T-cell (primary cell): ENCODE measurements at regions not wholly inside any gene's neighbourhood (a gene's known extent, or its start where the extent isn't known, plus 50 kb on each side); places are given as distances from the start of the nearest gene placed in this dataset.

ENCODE experiments used
- ATAC-seq, 4 experiments: fragments of 200-7000 bp in 3 of 4; fragments of 150-1000 bp in 1 of 4; cut with Tn5 transposase; replicated peaks in 1 of 4; 1 replicate in 3 of 4; 2 replicates in 1 of 4; pipeline ENCODE4 v1.10.0; 2021; ENCODE audit warnings: moderate library complexity in 3 of 4, mild to moderate bottlenecking in 2 of 4, moderate number of reproducible peaks in 1 of 4
- CTCF ChIA-PET, 2 donors: fragments of 300-600 bp; sonication (Branson Sonifier 250); formaldehyde crosslinking; loops; one replicate each; lab custom pipeline; 2022; ENCODE audit warnings: antibody characterized with exemption in 2 of 2; lab: Charles Lee
- POLR2A ChIA-PET, 2 donors: fragments of 300-600 bp; sonication (Branson Sonifier 250); formaldehyde crosslinking; loops; one replicate each; lab custom pipeline; 2022; ENCODE audit warnings: antibody characterized with exemption in 2 of 2; lab: Charles Lee
- DNase-seq, 35 experiments: peaks; one replicate each; pipeline versions ENCODE4 v3.0.0 to v3.0.0-alpha.2; 2013 to 2023
- H3K27ac ChIP-seq: one replicate; pipeline ENCODE4 v1.5.1; 2013; ENCODE audit warnings: low read length
- H3K27me3 ChIP-seq, 2 experiments: replicated peaks in 1 of 2; 1 replicate in 1 of 2; 2 replicates in 1 of 2; pipeline versions ENCODE4 v1.6.1 to v1.7.0; 2013; ENCODE audit warnings: low read length in 1 of 2, mixed read lengths in 1 of 2; ENCODE audit not compliant: control insufficient read depth in 2 of 2, insufficient read depth in 2 of 2; ENCODE audit errors: extremely low read depth in 1 of 2
- H3K36me3 ChIP-seq, 2 donors: 1 replicate in 1 of 2; 2 replicates in 1 of 2; pipeline versions ENCODE4 v1.6.1 to v1.7.0; 2013; ENCODE audit warnings: low read length in 1 of 2; ENCODE audit not compliant: control insufficient read depth in 2 of 2, insufficient read depth in 1 of 2; ENCODE audit errors: extremely low read depth in 1 of 2
- H3K4me1 ChIP-seq, 2 experiments: 1 replicate in 1 of 2; 2 replicates in 1 of 2; pipeline versions ENCODE4 v1.6.1 to v1.7.0; 2013; ENCODE audit warnings: low read length in 2 of 2, mixed read lengths in 1 of 2; ENCODE audit not compliant: insufficient read depth in 2 of 2, control insufficient read depth in 1 of 2; ENCODE audit errors: extremely low read depth in 1 of 2
- H3K4me3 ChIP-seq, 2 donors: 1 replicate in 1 of 2; 2 replicates in 1 of 2; pipeline versions ENCODE4 v1.5.1 to v1.7.0; 2013; ENCODE audit warnings: mild to moderate bottlenecking in 2 of 2, low read length in 1 of 2, moderate library complexity in 1 of 2; ENCODE audit not compliant: control insufficient read depth in 1 of 2; ENCODE audit errors: extremely low read depth in 1 of 2
- H3K9me3 ChIP-seq: 2 replicates; pipeline ENCODE4 v1.7.0; 2013
- H3K27ac Mint-ChIP-seq, 2 donors: one replicate each; pipeline ENCODE4 v1.8.0; 2020 to 2021; ENCODE audit warnings: mild to moderate bottlenecking in 2 of 2, mixed read lengths in 2 of 2
- H3K27me3 Mint-ChIP-seq, 2 donors: one replicate each; pipeline ENCODE4 v1.8.0; 2021 to 2022; ENCODE audit warnings: mixed read lengths in 2 of 2
- H3K36me3 Mint-ChIP-seq: one replicate; pipeline ENCODE4 v1.8.0; 2021; ENCODE audit warnings: mixed read lengths
- H3K4me1 Mint-ChIP-seq, 3 donors: one replicate each; pipeline ENCODE4 v1.8.0; 2020 to 2022; ENCODE audit warnings: mixed read lengths in 3 of 3, mild to moderate bottlenecking in 1 of 3
- H3K4me3 Mint-ChIP-seq, 3 donors: one replicate each; pipeline ENCODE4 v1.8.0; 2020 to 2022; ENCODE audit warnings: mild to moderate bottlenecking in 3 of 3, mixed read lengths in 3 of 3, moderate library complexity in 3 of 3
- H3K9me3 Mint-ChIP-seq, 3 donors: one replicate each; pipeline ENCODE4 v1.8.0; 2020 to 2022; ENCODE audit warnings: mixed read lengths in 3 of 3
- WGBS: methylation state at CpG from one replicate; pipeline ENCODE4 v1.1.5; 2013; ENCODE audit warnings: missing lambda C conversion rate; ENCODE audit not compliant: insufficient coverage; 5-methylcytosine and 5-hydroxymethylcytosine counted together

DNA sequence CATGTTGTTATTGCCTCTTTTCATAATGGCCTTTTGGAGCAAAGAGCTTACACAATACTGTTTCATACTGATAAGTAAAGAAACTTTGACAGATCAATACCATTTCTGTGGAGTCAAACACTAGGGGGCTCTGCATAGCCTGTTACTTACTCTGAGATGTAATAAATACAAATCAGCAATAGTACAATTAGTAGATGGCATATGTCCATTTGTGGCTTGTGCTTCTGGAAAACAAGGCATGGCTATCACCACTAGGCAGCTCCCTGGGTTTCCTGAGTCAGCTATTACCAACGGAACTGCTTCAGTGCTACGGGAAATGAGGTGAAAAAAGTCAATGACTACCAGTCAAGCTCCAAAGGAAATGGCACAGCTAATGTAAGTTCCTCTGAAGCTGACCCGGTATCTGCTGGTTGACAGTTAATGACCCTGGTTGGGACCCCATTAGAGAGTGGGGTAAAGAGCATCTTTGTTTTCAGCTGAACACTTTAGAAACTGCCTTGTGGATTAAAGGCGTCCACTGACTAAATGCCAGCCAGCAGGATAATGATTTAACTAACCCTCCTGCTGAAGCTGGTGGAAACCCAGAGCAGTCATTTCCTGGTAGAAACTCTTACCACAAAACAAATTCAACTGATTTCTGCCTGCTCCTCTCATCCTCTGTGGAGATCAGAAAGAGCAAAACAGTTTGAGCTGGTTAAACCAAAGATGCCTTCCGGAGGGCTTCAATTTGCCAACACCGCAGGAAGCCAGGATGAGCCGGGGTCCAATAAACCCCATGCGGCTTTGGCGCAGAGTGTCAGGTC, 69.0 kb upstream of the FAM169A start:
- Mint-ChIP-seq H3K27me3 (peaks cover 0 to 5% of the 10 kb centered on the region in 2 donors), H3K27ac (peak overlapping the region; percentile 83 to 87), H3K9me3 (no peaks in the 10 kb centered on the region), H3K4me1 (peaks cover 33 to 46% (median 38%) of the 10 kb centered on the region in 3 donors), H3K4me3 (peak overlapping the region; percentile 54 to 69 (median 59)), H3K36me3 (no peaks in the 10 kb centered on the region)
- no peaks in the 10 kb centered on the region for H3K27me3 ChIP-seq
- POLR2A ChIA-PET, result interaction anchor here in 1 of 2 donors (0.5 to 0.6 kb wide), 2 partner anchors 97 to 119 kb away, joined by 3 to 10 read pairs; no protein-coding TSS in a partner anchor
- H3K4me1 ChIP-seq, result peaks cover 14% of the 10 kb centered on the region in 2 experiments
- no peaks in the 10 kb centered on the region for H3K36me3 ChIP-seq
- DNase-seq (peak in 15 of 35 experiments; percentile 1 to 46 (median 6)), ATAC-seq (peak; percentile 83 to 90 (median 85))
- CTCF ChIA-PET, result interaction anchor here (0.7 to 1.5 kb wide), 8 partner anchors 10 to 330 kb away, joined by 3 to 17 read pairs (median 3); partner anchors contain the start of gene GCNT4 (in 1 of the 2)
- peak overlapping the region in 1 of 2 donors; percentile 27 for H3K4me3 ChIP-seq
- WGBS, result 1% methylated on average over 8 of the region's 9 CpGs
- peak overlapping the region; percentile 48 for H3K27ac ChIP-seq
- H3K9me3 ChIP-seq, result no peaks in the 10 kb centered on the region

GRCh38 chr5:74927336-74927735, 61.1 kb upstream of the FAM169A start:
- Mint-ChIP-seq H3K36me3 (no peaks in the 10 kb centered on the region), H3K9me3 (no peaks in the 10 kb centered on the region), H3K27ac (no peak overlapping the region), H3K27me3 (peaks cover 0 to 5% of the 10 kb centered on the region in 2 donors), H3K4me3 (no peak overlapping the region), H3K4me1 (peaks cover 0 to 1% (median 0%) of the 10 kb centered on the region in 3 donors)
- Histone ChIP-seq H3K4me3 (no peak overlapping the region), H3K27ac (no peak overlapping the region), H3K36me3 (no peaks in the 10 kb centered on the region), H3K9me3 (no peaks in the 10 kb centered on the region), H3K4me1 (no peaks in the 10 kb centered on the region), H3K27me3 (peaks cover 0 to 7% of the 10 kb centered on the region in 2 experiments)
- POLR2A ChIA-PET, result no interaction called here
- CTCF ChIA-PET, result interaction anchor here in 1 of 2 donors (0.6 to 1.2 kb wide), 3 partner anchors 124 to 447 kb away, joined by 3 to 8 read pairs (median 6); no protein-coding TSS in a partner anchor
- WGBS, result no CpG with 5 or more reads among the region's 2 CpGs
- DNase-seq (no peak), ATAC-seq (no peak)

GRCh38 chr5:74919487-74919886, 53.3 kb upstream of the FAM169A start:
- ATAC-seq (peak in 3 of 4 experiments; percentile 40 to 66 (median 64)), DNase-seq (peak in 9 of 35 experiments; percentile 3 to 64 (median 11))
- WGBS, result 57% methylated on average over 1 of the region's 6 CpGs
- Histone ChIP-seq H3K4me1 (no peaks in the 10 kb centered on the region), H3K36me3 (no peaks in the 10 kb centered on the region), H3K9me3 (no peaks in the 10 kb centered on the region), H3K4me3 (no peak overlapping the region), H3K27ac (no peak overlapping the region), H3K27me3 (no peaks in the 10 kb centered on the region)
- no peak overlapping the region for H3K27ac Mint-ChIP-seq
- no peak overlapping the region for H3K4me3 Mint-ChIP-seq
- peaks cover 2 to 3% of the 10 kb centered on the region in 2 donors for H3K27me3 Mint-ChIP-seq
- no peaks in the 10 kb centered on the region for H3K9me3 Mint-ChIP-seq
- H3K36me3 Mint-ChIP-seq, result no peaks in the 10 kb centered on the region
- ChIA-PET POLR2A (interaction anchor here in 1 of 2 donors (0.5 kb wide), 1 partner anchor 150 kb away, joined by 6 read pairs; no protein-coding TSS in a partner anchor), CTCF (interaction anchor here (0.5 to 1.0 kb wide), 3 partner anchors 81 to 244 kb away, joined by 3 to 5 read pairs (median 3); no protein-coding TSS in a partner anchor)
- H3K4me1 Mint-ChIP-seq, result no peaks in the 10 kb centered on the region

DNA sequence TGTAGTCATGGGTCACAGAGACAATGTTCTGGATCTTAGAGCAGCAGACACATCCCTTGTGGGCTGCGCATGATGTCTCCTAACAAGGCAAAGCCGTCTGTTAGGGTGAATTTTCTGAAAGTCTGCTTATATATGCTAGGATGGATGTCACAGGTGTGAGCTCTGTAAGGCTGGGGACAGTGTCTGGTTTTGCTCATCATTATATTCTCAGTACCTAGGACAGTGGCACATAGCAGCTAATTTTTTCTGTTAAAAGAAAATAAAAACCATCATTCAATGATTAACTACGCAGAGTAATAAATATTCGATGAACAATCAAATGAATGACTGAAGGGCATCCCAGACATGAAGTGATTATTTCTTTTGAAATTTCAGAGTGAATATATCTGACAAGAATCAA, 52.9 kb upstream of the FAM169A start:
- WGBS, result no CpG with 5 or more reads among the region's 4 CpGs
- no peaks in the 10 kb centered on the region for H3K4me1 ChIP-seq

GRCh38 chr5:74918232-74918669, 52.1 kb upstream of the FAM169A start:
- WGBS, result 67% methylated on average over 1 of the region's 4 CpGs
- DNase-seq, result no peak
- Mint-ChIP-seq H3K4me3 (no peak overlapping the region), H3K9me3 (no peaks in the 10 kb centered on the region), H3K4me1 (no peaks in the 10 kb centered on the region), H3K27ac (no peak overlapping the region), H3K27me3 (peaks cover 4 to 7% of the 10 kb centered on the region in 2 donors), H3K36me3 (no peaks in the 10 kb centered on the region)
- Histone ChIP-seq H3K27ac (no peak overlapping the region), H3K9me3 (no peaks in the 10 kb centered on the region), H3K4me3 (no peak overlapping the region), H3K27me3 (no peaks in the 10 kb centered on the region), H3K4me1 (no peaks in the 10 kb centered on the region), H3K36me3 (no peaks in the 10 kb centered on the region)
- no peak for ATAC-seq
- ChIA-PET CTCF (interaction anchor here in 1 of 2 donors (1.0 kb wide), 1 partner anchor 152 kb away, joined by 5 read pairs; no protein-coding TSS in a partner anchor), POLR2A (no interaction called here)

More for the DNA sequence above, 52.9 kb upstream of the FAM169A start:
- Mint-ChIP-seq H3K36me3 (no peaks in the 10 kb centered on the region), H3K4me3 (no peak overlapping the region), H3K27ac (no peak overlapping the region), H3K4me1 (no peaks in the 10 kb centered on the region), H3K9me3 (no peaks in the 10 kb centered on the region), H3K27me3 (peaks cover 2 to 4% of the 10 kb centered on the region in 2 donors)
- DNase-seq, result no peak
- Histone ChIP-seq H3K9me3 (no peaks in the 10 kb centered on the region), H3K4me3 (no peak overlapping the region), H3K36me3 (no peaks in the 10 kb centered on the region), H3K27ac (no peak overlapping the region), H3K27me3 (no peaks in the 10 kb centered on the region)
- ATAC-seq, result no peak
- POLR2A ChIA-PET, result interaction anchor here in 1 of 2 donors (0.5 kb wide), 1 partner anchor 149 kb away, joined by 6 read pairs; no protein-coding TSS in a partner anchor
- CTCF ChIA-PET, result interaction anchor here (0.8 to 1.0 kb wide), 2 partner anchors 153 to 243 kb away, joined by 3 to 5 read pairs; no protein-coding TSS in a partner anchor
